ENCODE measurements at regions not wholly inside any gene's neighbourhood (a gene's known extent, or its start where the extent isn't known, plus 50 kb on each side); places are given as distances from the start of the nearest gene placed in this dataset.

DNA sequence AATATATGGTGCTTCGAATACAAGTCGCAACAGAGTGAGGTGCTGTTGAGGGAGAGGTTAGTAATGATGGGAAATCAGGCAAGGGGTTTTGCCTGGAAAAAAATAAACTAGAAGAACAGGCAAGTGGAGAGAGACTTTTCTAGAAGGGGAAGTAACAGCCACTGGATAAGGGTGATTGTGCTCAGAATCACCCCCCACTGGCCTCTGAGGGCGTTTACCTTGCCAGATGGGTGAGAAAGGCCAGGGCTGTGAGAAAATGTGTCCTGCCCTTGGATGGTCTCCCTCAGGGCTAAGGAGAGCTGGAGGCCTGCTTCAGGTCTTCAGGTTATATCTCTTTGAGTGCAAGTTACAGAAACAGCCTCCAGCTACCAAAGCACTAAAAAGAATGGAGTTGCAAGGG lies 151.8 kb downstream of the MEX3B start:
- TF ChIP-seq, protein P1, sequence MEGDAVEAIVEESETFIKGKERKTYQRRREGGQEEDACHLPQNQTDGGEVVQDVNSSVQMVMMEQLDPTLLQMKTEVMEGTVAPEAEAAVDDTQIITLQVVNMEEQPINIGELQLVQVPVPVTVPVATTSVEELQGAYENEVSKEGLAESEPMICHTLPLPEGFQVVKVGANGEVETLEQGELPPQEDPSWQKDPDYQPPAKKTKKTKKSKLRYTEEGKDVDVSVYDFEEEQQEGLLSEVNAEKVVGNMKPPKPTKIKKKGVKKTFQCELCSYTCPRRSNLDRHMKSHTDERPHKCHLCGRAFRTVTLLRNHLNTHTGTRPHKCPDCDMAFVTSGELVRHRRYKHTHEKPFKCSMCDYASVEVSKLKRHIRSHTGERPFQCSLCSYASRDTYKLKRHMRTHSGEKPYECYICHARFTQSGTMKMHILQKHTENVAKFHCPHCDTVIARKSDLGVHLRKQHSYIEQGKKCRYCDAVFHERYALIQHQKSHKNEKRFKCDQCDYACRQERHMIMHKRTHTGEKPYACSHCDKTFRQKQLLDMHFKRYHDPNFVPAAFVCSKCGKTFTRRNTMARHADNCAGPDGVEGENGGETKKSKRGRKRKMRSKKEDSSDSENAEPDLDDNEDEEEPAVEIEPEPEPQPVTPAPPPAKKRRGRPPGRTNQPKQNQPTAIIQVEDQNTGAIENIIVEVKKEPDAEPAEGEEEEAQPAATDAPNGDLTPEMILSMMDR (IDR thresholded peaks at IDR 0.05), result no peak
- TF ChIP-seq POLR2A (IDR thresholded peaks at IDR 0.05) (no peak), EP300 (IDR thresholded peaks at IDR 0.05) (no peak)
